ENCODE measurements at regions not wholly inside any gene's neighbourhood (a gene's known extent, or its start where the extent isn't known, plus 50 kb on each side); places are given as distances from the start of the nearest gene placed in this dataset.

- no peak overlapping the region for H3K27ac ChIP-seq
- TF ChIP-seq ZFX (IDR thresholded peaks at IDR 0.05), result no peak
- TF ChIP-seq, protein P1, sequence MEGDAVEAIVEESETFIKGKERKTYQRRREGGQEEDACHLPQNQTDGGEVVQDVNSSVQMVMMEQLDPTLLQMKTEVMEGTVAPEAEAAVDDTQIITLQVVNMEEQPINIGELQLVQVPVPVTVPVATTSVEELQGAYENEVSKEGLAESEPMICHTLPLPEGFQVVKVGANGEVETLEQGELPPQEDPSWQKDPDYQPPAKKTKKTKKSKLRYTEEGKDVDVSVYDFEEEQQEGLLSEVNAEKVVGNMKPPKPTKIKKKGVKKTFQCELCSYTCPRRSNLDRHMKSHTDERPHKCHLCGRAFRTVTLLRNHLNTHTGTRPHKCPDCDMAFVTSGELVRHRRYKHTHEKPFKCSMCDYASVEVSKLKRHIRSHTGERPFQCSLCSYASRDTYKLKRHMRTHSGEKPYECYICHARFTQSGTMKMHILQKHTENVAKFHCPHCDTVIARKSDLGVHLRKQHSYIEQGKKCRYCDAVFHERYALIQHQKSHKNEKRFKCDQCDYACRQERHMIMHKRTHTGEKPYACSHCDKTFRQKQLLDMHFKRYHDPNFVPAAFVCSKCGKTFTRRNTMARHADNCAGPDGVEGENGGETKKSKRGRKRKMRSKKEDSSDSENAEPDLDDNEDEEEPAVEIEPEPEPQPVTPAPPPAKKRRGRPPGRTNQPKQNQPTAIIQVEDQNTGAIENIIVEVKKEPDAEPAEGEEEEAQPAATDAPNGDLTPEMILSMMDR (conservative IDR thresholded peaks at IDR 0.05), result no peak
Measured at GRCh38 chr5:153233933-153234332, 256.5 kb upstream of the GRIA1 start.

- H3K27ac ChIP-seq, result no peak overlapping the region
- no peak for TF ChIP-seq ZFX (IDR thresholded peaks at IDR 0.05)
- TF ChIP-seq, protein P1 (conservative IDR thresholded peaks at IDR 0.05), result no peak
Measured at GRCh38 chr5:153236319-153236718, 254.2 kb upstream of the GRIA1 start.

DNA sequence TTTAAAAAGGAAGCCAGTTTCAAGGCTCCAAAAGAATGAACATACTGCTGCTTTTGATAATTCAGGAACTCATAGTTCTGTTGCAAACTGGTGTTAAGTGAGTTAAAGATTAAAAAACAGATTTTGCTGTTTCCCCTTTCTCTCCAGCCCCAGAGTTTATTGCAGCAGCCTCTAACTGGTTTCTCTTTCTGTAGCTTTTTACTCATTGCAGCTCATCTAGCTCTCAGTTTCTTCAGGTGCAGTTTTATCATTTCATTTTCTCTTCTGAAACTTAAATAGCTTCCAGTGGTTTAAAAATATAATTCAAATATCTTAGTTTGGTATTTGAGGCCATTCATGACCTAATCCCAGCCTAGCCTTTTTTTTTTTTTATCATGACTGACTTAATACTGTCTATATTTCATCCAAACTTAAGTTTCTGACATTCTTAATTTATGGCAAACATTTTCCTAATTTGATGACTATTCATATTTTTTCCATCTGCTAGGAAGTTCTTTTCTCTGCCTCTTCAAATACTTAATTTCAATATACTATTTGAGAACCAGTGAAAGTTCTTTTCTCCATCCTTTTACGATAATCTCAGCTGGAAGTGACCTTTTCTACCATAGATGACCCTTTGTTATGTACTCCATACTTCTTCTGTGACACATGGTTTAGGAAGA lies 252.7 kb upstream of the GRIA1 start:
- no peak for TF ChIP-seq ZFX (IDR thresholded peaks at IDR 0.05)
- TF ChIP-seq, protein P1 (conservative IDR thresholded peaks at IDR 0.05), result no peak
- no peak overlapping the region for H3K27ac ChIP-seq

- H3K27ac ChIP-seq, result no peak overlapping the region
- TF ChIP-seq, protein P1 (conservative IDR thresholded peaks at IDR 0.05), result no peak
- no peak for TF ChIP-seq ZFX (IDR thresholded peaks at IDR 0.05)
Measured at GRCh38 chr5:153257381-153257780, 233.1 kb upstream of the GRIA1 start.

DNA sequence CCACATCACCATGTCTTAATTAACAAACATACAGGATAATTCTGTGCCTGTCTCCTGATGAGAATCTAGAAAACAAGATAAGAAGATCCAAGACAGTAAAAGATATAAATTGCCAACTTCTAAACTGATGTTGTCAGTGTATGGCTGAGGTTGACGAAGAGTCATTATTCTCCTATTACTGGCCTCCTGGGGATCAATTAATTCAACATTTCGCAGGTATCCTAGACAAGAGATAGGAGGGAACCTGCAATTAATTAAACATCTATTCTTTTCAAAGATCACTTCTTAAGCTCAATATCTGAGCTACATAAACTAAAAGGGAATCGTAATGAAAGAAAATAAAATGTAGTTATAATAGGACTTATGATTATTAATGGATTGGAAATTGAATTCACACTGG lies 232.0 kb upstream of the GRIA1 start:
- no peak overlapping the region for H3K27ac ChIP-seq

DNA sequence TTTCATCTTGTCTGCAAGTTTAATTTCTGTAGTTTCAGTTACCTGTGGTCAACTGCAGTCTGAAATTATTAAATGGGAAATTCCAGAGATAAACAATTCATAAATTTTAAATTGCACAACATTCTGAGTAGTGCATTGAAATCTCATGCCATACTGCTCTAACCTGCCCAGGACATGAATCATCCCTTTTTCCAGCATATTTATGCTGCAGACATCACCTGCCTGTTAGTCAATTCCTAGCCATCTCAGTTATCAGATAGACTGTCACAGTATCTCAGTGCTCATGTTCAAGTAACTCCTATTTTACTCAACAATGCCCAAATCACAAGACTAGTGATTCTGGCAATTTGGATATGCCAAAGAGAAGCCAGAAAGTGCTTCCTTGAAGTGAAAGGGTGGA lies 223.0 kb upstream of the GRIA1 start:
- no peak overlapping the region for H3K27ac ChIP-seq
- TF ChIP-seq, protein P1 (conservative IDR thresholded peaks at IDR 0.05), result no peak
- TF ChIP-seq ZFX (IDR thresholded peaks at IDR 0.05), result no peak

More for the DNA sequence above, 232.0 kb upstream of the GRIA1 start:
- no peak for TF ChIP-seq ZFX (IDR thresholded peaks at IDR 0.05)
- TF ChIP-seq, protein P1 (conservative IDR thresholded peaks at IDR 0.05), result no peak

DNA sequence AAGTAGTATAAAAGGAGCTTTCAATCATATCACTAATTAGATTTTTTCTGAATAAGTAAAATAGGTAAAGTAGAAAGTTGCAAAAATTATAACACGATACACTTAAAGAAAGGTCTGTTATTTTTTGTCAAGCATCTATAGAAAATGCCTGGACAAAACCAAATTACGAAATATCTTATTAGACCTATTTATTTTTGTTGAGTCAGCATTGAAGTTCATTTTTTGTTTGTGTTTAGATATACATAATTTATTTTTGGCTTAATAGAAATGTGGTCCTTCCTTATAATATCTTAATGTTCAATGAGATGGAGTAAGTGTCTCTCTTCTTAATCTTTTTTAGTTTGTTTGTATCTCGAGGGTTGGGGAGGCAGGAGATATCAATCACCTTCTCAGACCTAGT lies 214.8 kb upstream of the GRIA1 start:
- TF ChIP-seq, protein P1 (conservative IDR thresholded peaks at IDR 0.05), result no peak
- no peak for TF ChIP-seq ZFX (IDR thresholded peaks at IDR 0.05)
- H3K27ac ChIP-seq, result no peak overlapping the region

All from C4-2B (cell line).